H1 (cell line): ENCODE measurements at regions not wholly inside any gene's neighbourhood (a gene's known extent, or its start where the extent isn't known, plus 50 kb on each side); places are given as distances from the start of the nearest gene placed in this dataset.

ENCODE experiments used
- CTCF ChIA-PET: fragments of 300-600 bp; sonication (Branson Sonifier 250); formaldehyde crosslinking; loops from one replicate; lab custom pipeline; 2021; ENCODE audit not compliant: partially characterized antibody; lab: Charles Lee
- POLR2A ChIA-PET: fragments of 300-600 bp; sonication (Branson Sonifier 250); formaldehyde crosslinking; loops from one replicate; lab custom pipeline; 2021; ENCODE audit warnings: inconsistent platforms; ENCODE audit not compliant: partially characterized antibody; lab: Charles Lee
- DNase-seq, 2 experiments: peaks; one replicate each; pipeline versions ENCODE4 v3.0.0 to v3.0.0-alpha.2; 2010 to 2022; ENCODE audit warnings: low spot score in 2 of 2, low read depth in 1 of 2, mixed read lengths in 1 of 2
- FAIRE-seq: peaks from 2 replicates; lab custom pipeline; 2011; peaks lifted over from hg19 to GRCh38; lab: Jason Lieb, UNC
- H2AFZ ChIP-seq: 2 replicates; pipeline ENCODE4 v1.8.1; 2012; ENCODE audit warnings: low read length, inconsistent platforms
- H2AK5ac ChIP-seq: 2 replicates; pipeline ENCODE4 v1.6.1; 2013; ENCODE audit warnings: low read depth, low read length
- H2BK120ac ChIP-seq: replicated peaks from 2 replicates; pipeline ENCODE3; 2013; ENCODE audit warnings: low read depth, low read length, inconsistent platforms
- H2BK12ac ChIP-seq: 2 replicates; pipeline ENCODE4 v1.6.1; 2013; ENCODE audit warnings: low read depth, low read length
- H2BK15ac ChIP-seq: 2 replicates; pipeline ENCODE4 v1.6.1; 2013; ENCODE audit warnings: low read length
- H2BK20ac ChIP-seq: 2 replicates; pipeline ENCODE4 v1.6.1; 2013; ENCODE audit warnings: low read length
- H2BK5ac ChIP-seq: 2 replicates; pipeline ENCODE4 v1.6.1; 2013; ENCODE audit warnings: low read depth, low read length
- H3K14ac ChIP-seq: 2 replicates; pipeline ENCODE4 v1.6.1; 2013; ENCODE audit warnings: inconsistent platforms; ENCODE audit not compliant: insufficient read length
- H3K18ac ChIP-seq: 2 replicates; pipeline ENCODE4 v1.6.1; 2013; ENCODE audit warnings: low read length; ENCODE audit errors: extremely low read depth
- H3K23ac ChIP-seq: 2 replicates; pipeline ENCODE4 v1.6.1; 2013; ENCODE audit warnings: inconsistent platforms; ENCODE audit not compliant: insufficient read length
- H3K23me2 ChIP-seq: 2 replicates; pipeline ENCODE4 v1.6.1; 2013; ENCODE audit warnings: low read depth, low read length
- H3K27ac ChIP-seq: 2 replicates; pipeline ENCODE4 v1.6.1; 2011; ENCODE audit warnings: low read depth, low read length, inconsistent platforms
- H3K27me3 ChIP-seq, 4 experiments: replicated peaks in 1 of 4; 1 replicate in 1 of 4; 2 replicates in 3 of 4; pipeline versions ENCODE4 v1.6.1 to v1.8.1; 2011 to 2013; ENCODE audit warnings: low read length in 3 of 4, mild to moderate bottlenecking in 3 of 4, inconsistent platforms in 2 of 4, mixed read lengths in 2 of 4, moderate library complexity in 1 of 4; ENCODE audit not compliant: control insufficient read depth in 3 of 4, insufficient read depth in 3 of 4; ENCODE audit errors: extremely low read depth in 1 of 4
- H3K36me3 ChIP-seq, 4 experiments: 2 replicates each; pipeline versions ENCODE4 v1.6.1 to v1.8.1; 2011 to 2013; ENCODE audit warnings: mild to moderate bottlenecking in 4 of 4, low read length in 3 of 4, moderate library complexity in 2 of 4, control low read depth in 1 of 4, inconsistent platforms in 1 of 4; ENCODE audit not compliant: insufficient read depth in 4 of 4, control insufficient read depth in 2 of 4
- H3K4ac ChIP-seq: replicated peaks from 2 replicates; pipeline ENCODE3; 2013; ENCODE audit warnings: low read length, low read depth, mixed read lengths, inconsistent platforms; ENCODE audit not compliant: insufficient read length
- H3K4me1 ChIP-seq, 4 experiments: replicated peaks in 1 of 4; 1 replicate in 1 of 4; 2 replicates in 3 of 4; pipeline versions ENCODE4 v1.6.1 to v1.8.1; 2011 to 2013; ENCODE audit warnings: low read length in 3 of 4, inconsistent platforms in 2 of 4, mixed read lengths in 1 of 4; ENCODE audit not compliant: insufficient read depth in 4 of 4, control insufficient read depth in 3 of 4
- H3K4me2 ChIP-seq, 2 experiments: 2 replicates each; pipeline versions ENCODE4 v1.6.1 to v1.8.1; 2011 to 2013; ENCODE audit warnings: low read depth in 2 of 2, low read length in 2 of 2, control low read depth in 1 of 2, inconsistent platforms in 1 of 2, mild to moderate bottlenecking in 1 of 2; ENCODE audit not compliant: insufficient read depth in 1 of 2
- H3K4me3 ChIP-seq, 4 experiments: fragments of 200-600, 300-600 bp in 1 of 4; sonication (generic), shearing (Covaris generic), sonication (Bioruptor Twin) in 1 of 4; 2 replicates each; pipeline versions ENCODE4 v1.5.1 to v1.8.1; 2011 to 2016; ENCODE audit warnings: low read length in 4 of 4, low read depth in 3 of 4, control low read depth in 2 of 4, inconsistent platforms in 2 of 4, mild to moderate bottlenecking in 2 of 4, mixed read lengths in 1 of 4, moderate library complexity in 1 of 4; ENCODE audit not compliant: insufficient read depth in 2 of 4; ENCODE audit errors: extremely low read depth in 1 of 4
- H3K56ac ChIP-seq: replicated peaks from 2 replicates; pipeline ENCODE3; 2013; ENCODE audit warnings: low read depth, mild to moderate bottlenecking, mixed read lengths, low read length, inconsistent platforms; ENCODE audit not compliant: insufficient read length
- H3K79me1 ChIP-seq: 2 replicates; pipeline ENCODE4 v1.6.1; 2013; ENCODE audit warnings: low read depth, low read length, control low read depth
- H3K79me2 ChIP-seq, 2 experiments: 2 replicates each; pipeline versions ENCODE4 v1.6.1 to v1.8.1; 2012 to 2013; ENCODE audit warnings: low read length in 2 of 2, mild to moderate bottlenecking in 2 of 2, inconsistent platforms in 1 of 2; ENCODE audit not compliant: insufficient read depth in 2 of 2, control insufficient read depth in 1 of 2
- H3K9ac ChIP-seq, 4 experiments: replicated peaks in 1 of 4; 1 replicate in 1 of 4; 2 replicates in 3 of 4; pipeline versions ENCODE4 v1.6.1 to v1.8.1; 2011 to 2013; ENCODE audit warnings: low read depth in 3 of 4, low read length in 3 of 4, control low read depth in 2 of 4, mild to moderate bottlenecking in 2 of 4, moderate library complexity in 2 of 4, inconsistent platforms in 1 of 4; ENCODE audit errors: extremely low read depth in 1 of 4
- H3K9me3 ChIP-seq, 2 experiments: 2 replicates each; pipeline versions ENCODE4 v1.6.1 to v1.8.1; 2012 to 2013; ENCODE audit warnings: mild to moderate bottlenecking in 2 of 2, moderate library complexity in 2 of 2, control low read depth in 1 of 2, inconsistent platforms in 1 of 2, low read depth in 1 of 2, low read length in 1 of 2, mixed read lengths in 1 of 2; ENCODE audit not compliant: insufficient read depth in 2 of 2
- H4K20me1 ChIP-seq, 2 experiments: replicated peaks in 1 of 2; 2 replicates each; pipeline versions ENCODE3 to v1.8.1; 2011 to 2013; ENCODE audit warnings: inconsistent platforms in 2 of 2, low read length in 2 of 2, mild to moderate bottlenecking in 1 of 2; ENCODE audit not compliant: insufficient read depth in 2 of 2, control insufficient read depth in 1 of 2
- H4K5ac ChIP-seq: 2 replicates; pipeline ENCODE4 v1.6.1; 2013; ENCODE audit warnings: low read length, low read depth, mixed read lengths, inconsistent platforms; ENCODE audit not compliant: insufficient read length
- H4K8ac ChIP-seq: 2 replicates; pipeline ENCODE4 v1.8.0; 2013; ENCODE audit warnings: mild to moderate bottlenecking, moderate library complexity, low read length, inconsistent platforms; ENCODE audit not compliant: insufficient read depth; ENCODE audit errors: extremely low read depth
- H4K91ac ChIP-seq: replicated peaks from 2 replicates; pipeline ENCODE3; 2013; ENCODE audit warnings: low read length, mixed read lengths, inconsistent platforms; ENCODE audit not compliant: insufficient read length
- ATF2 ChIP-seq: IDR thresholded peaks from 2 replicates; pipeline ENCODE4 v1.6.1; 2012; ENCODE audit warnings: low read length, inconsistent platforms
- CBX8 ChIP-seq: fragments of 300-800, 300-1000 bp; sonication (generic); IDR thresholded peaks from 2 replicates; pipeline ENCODE4 v1.7.1; 2016; ENCODE audit warnings: low read depth, low read length, borderline replicate concordance
- CTBP2 ChIP-seq: IDR thresholded peaks from 2 replicates; pipeline ENCODE4 v1.7.0; 2011; ENCODE audit warnings: borderline replicate concordance, mild to moderate bottlenecking, moderate library complexity, mixed read lengths, low read length; ENCODE audit not compliant: insufficient read depth, insufficient read length
- E2F6 ChIP-seq: IDR thresholded peaks from 2 replicates; pipeline ENCODE4 v1.6.1; 2012; ENCODE audit warnings: inconsistent platforms
- EGR1 ChIP-seq: IDR thresholded peaks from 2 replicates; pipeline ENCODE4 v1.6.1; 2011; ENCODE audit warnings: low read depth, low read length, borderline replicate concordance
- GTF2F1 ChIP-seq: IDR thresholded peaks from 2 replicates; pipeline ENCODE4 v1.6.1; 2012; ENCODE audit warnings: low read depth, low read length, improper control_type of control experiment, borderline replicate concordance
- NRF1 ChIP-seq: IDR thresholded peaks from 2 replicates; pipeline ENCODE4 v1.6.1; 2011; ENCODE audit warnings: mild to moderate bottlenecking, low read depth, low read length, improper control_type of control experiment
- POLR2AphosphoS5 ChIP-seq: IDR thresholded peaks from 2 replicates; pipeline ENCODE4 v1.6.1; 2011; ENCODE audit warnings: low read depth, low read length
- SIRT6 ChIP-seq: IDR thresholded peaks from one replicate; pipeline ENCODE4 v1.7.1; 2012; ENCODE audit warnings: low read length, inconsistent platforms
- TAF7 ChIP-seq: optimal IDR thresholded peaks from 2 replicates; pipeline ENCODE3; 2011; ENCODE audit warnings: low read depth, mild to moderate bottlenecking, inconsistent platforms, low read length, moderate library complexity, borderline replicate concordance
- YY1 ChIP-seq: IDR thresholded peaks from 2 replicates; pipeline ENCODE4 v1.6.1; 2011; ENCODE audit warnings: low read depth, mild to moderate bottlenecking, low read length
- WGBS, 2 experiments: shearing (Covaris generic) in 1 of 2; methylation state at CpG; one replicate each; pipeline versions ENCODE4 v1.1.6 to v1.1.7; 2013 to 2015; ENCODE audit warnings: low lambda C conversion rate in 2 of 2, mixed read lengths in 2 of 2, inconsistent platforms in 1 of 2, low coverage in 1 of 2, missing lambda C conversion rate in 1 of 2; ENCODE audit not compliant: insufficient replicate concordance in 2 of 2, insufficient coverage in 1 of 2, insufficient read length in 1 of 2; ENCODE audit errors: extremely low coverage in 1 of 2, missing lambda C conversion rate in 1 of 2; 5-methylcytosine and 5-hydroxymethylcytosine counted together

GRCh38 chr10:10532826-10533225, 484.8 kb upstream of the CELF2 start:
- DNase-seq (no peak), FAIRE-seq (no peak)
- Histone ChIP-seq H3K23ac (no peak overlapping the region), H3K27ac (no peak overlapping the region), H3K14ac (no peak overlapping the region), H4K20me1 (no peaks in the 10 kb centered on the region), H3K18ac (no peak overlapping the region), H3K9ac (no peak overlapping the region), H2AFZ (no peak overlapping the region), H3K4me1 (peaks cover 0 to 6% (median 1%) of the 10 kb centered on the region in 4 experiments; a peak in 1 of 7 replicates), H3K27me3 (peaks cover 0 to 8% (median 5%) of the 10 kb centered on the region in 4 experiments; a peak in 4 of 7 replicates), H3K36me3 (no peaks in the 10 kb centered on the region), H3K4ac (no peak overlapping the region), H3K79me2 (no peaks in the 10 kb centered on the region), H3K79me1 (no peaks in the 10 kb centered on the region), H4K5ac (no peak overlapping the region), H2BK5ac (no peak overlapping the region), H2AK5ac (no peak overlapping the region), H2BK120ac (no peak overlapping the region), H3K9me3 (no peaks in the 10 kb centered on the region), H3K4me2 (no peak overlapping the region), H2BK20ac (no peak overlapping the region), H3K4me3 (no peak overlapping the region), H2BK15ac (no peak overlapping the region), H3K23me2 (no peaks in the 10 kb centered on the region), H4K8ac (no peak overlapping the region), H2BK12ac (no peak overlapping the region), H4K91ac (no peak overlapping the region), H3K56ac (no peak overlapping the region)
- TF ChIP-seq CBX8 (no peak), YY1 (no peak), EGR1 (no peak), GTF2F1 (no peak), CTBP2 (no peak), POLR2AphosphoS5 (no peak), TAF7 (no peak), ATF2 (no peak), SIRT6 (no peak), NRF1 (no peak), E2F6 (no peak)
- POLR2A ChIA-PET, result no interaction called here
- CTCF ChIA-PET, result no interaction called here
- 91% methylated on average over 2 of the region's 2 CpGs; no CpG with 5 or more reads in 1 of the 2 experiments for WGBS, 2 experiments
